ENCODE measurements at regions not wholly inside any gene's neighbourhood (a gene's known extent, or its start where the extent isn't known, plus 50 kb on each side); places are given as distances from the start of the nearest gene placed in this dataset.

- Histone ChIP-seq H3K4me1 (replicated peaks) (no peaks in the 10 kb centered on the region), H3K4me3 (no peak overlapping the region), H3K27me3 (replicated peaks; ENCODE audit: insufficient read depth) (no peaks in the 10 kb centered on the region), H3K27ac (no peak overlapping the region), H3K36me3 (no peaks in the 10 kb centered on the region), H3K9me3 (no peaks in the 10 kb centered on the region)
- WGBS = 16% methylated on average over 2 of the region's 2 CpGs
- no peak for DNase-seq (ENCODE audit: low spot score)
- no peak for TF ChIP-seq CTCF (IDR thresholded peaks at IDR 0.05)
- TF ChIP-seq POLR2A (IDR thresholded peaks at IDR 0.05) = no peak
- TF ChIP-seq POLR2AphosphoS5 (IDR thresholded peaks at IDR 0.05) = no peak
- intact Hi-C loops (cut with DNase I) = no loop called here
These were observed 674.2 kb upstream of the VRK2 start for GRCh38 chr2:57372237-57372984.

- no peaks in the 10 kb centered on the region for H3K4me1 ChIP-seq (replicated peaks)
- no peak for TF ChIP-seq CTCF (IDR thresholded peaks at IDR 0.05)
- no peaks in the 10 kb centered on the region for H3K27me3 ChIP-seq (replicated peaks; ENCODE audit: insufficient read depth)
- no peaks in the 10 kb centered on the region for H3K36me3 ChIP-seq
- no peaks in the 10 kb centered on the region for H3K9me3 ChIP-seq
- H3K4me3 ChIP-seq = no peak overlapping the region
- 79% methylated on average over 3 of the region's 3 CpGs for WGBS
- no peak for DNase-seq (ENCODE audit: low spot score)
- intact Hi-C loops (cut with DNase I) = no loop called here
- H3K27ac ChIP-seq = no peak overlapping the region
These were observed 673.1 kb upstream of the VRK2 start for GRCh38 chr2:57373530-57373929.

GRCh38 chr2:57376985-57377384 is 669.6 kb upstream of the VRK2 start:
- intact Hi-C loops (cut with DNase I) = no loop called here

GRCh38 chr2:57386305-57386704 is 660.3 kb upstream of the VRK2 start:
- intact Hi-C loops (cut with DNase I) = no loop called here
- no peaks in the 10 kb centered on the region for H3K27me3 ChIP-seq (replicated peaks; ENCODE audit: insufficient read depth)
- no peaks in the 10 kb centered on the region for H3K36me3 ChIP-seq
- H3K4me1 ChIP-seq (replicated peaks) = no peaks in the 10 kb centered on the region
- no peak for DNase-seq (ENCODE audit: low spot score)
- no peak overlapping the region for H3K4me3 ChIP-seq
- no peak overlapping the region for H3K27ac ChIP-seq
- H3K9me3 ChIP-seq = no peaks in the 10 kb centered on the region
- no peak for TF ChIP-seq CTCF (IDR thresholded peaks at IDR 0.05)
- no peak for TF ChIP-seq POLR2AphosphoS5 (IDR thresholded peaks at IDR 0.05)
- TF ChIP-seq POLR2A (IDR thresholded peaks at IDR 0.05) = no peak

More at GRCh38 chr2:57376985-57377384, 669.6 kb upstream of the VRK2 start:
- DNase-seq (ENCODE audit: low spot score) = no peak
- TF ChIP-seq CTCF (IDR thresholded peaks at IDR 0.05) = no peak
- TF ChIP-seq POLR2A (IDR thresholded peaks at IDR 0.05) = no peak
- TF ChIP-seq POLR2AphosphoS5 (IDR thresholded peaks at IDR 0.05) = no peak
- WGBS = 94% methylated on average over 1 of the region's 1 CpG
- H3K4me3 ChIP-seq = no peak overlapping the region
- H3K9me3 ChIP-seq = no peaks in the 10 kb centered on the region
- H3K36me3 ChIP-seq = no peaks in the 10 kb centered on the region
- H3K27ac ChIP-seq = no peak overlapping the region
- H3K27me3 ChIP-seq (replicated peaks; ENCODE audit: insufficient read depth) = no peaks in the 10 kb centered on the region
- H3K4me1 ChIP-seq (replicated peaks) = no peaks in the 10 kb centered on the region

DNA sequence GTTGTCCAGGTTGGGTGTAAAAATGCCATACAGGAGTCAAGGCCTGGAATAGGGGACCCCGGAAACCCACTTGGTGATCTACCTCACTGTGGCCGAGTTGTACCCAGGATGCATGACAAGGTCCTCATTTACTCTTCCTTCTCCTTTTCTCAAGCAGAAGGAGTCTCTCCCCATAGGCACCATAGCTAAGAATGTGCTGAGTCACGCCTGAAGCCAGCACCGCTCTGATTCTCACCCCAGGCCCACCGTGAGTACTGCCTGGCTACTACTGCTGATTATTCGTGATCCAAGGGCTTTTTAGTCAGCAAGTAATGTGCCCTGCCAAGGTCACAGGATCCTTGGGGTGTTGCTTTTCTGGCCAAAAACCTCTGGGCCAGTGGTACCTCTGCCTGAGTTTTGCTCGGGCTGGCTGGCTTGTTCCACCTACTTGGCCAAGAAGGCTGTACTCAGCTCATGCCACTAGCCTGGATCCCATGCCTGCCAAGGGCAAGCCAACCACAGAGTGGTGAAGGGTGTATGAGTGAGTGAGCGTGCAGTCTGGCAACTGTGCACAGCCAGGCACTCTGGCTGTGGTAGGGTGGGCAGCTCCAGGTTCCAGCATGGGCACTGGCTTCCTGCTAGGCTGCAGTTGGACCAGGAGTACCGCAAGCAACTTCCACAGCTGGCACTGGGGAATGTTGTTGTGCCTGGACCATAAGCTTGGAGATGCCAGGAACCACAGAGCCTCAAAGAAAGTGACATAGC is 650.1 kb upstream of the VRK2 start:
- no peak for DNase-seq (ENCODE audit: low spot score)
- intact Hi-C loops (cut with DNase I) = no loop called here
- no peaks in the 10 kb centered on the region for H3K36me3 ChIP-seq
- no peak overlapping the region for H3K4me3 ChIP-seq
- WGBS = 87% methylated on average over 9 of the region's 9 CpGs
- H3K4me1 ChIP-seq (replicated peaks) = no peaks in the 10 kb centered on the region
- H3K27ac ChIP-seq = no peak overlapping the region
- H3K9me3 ChIP-seq = no peaks in the 10 kb centered on the region
- no peaks in the 10 kb centered on the region for H3K27me3 ChIP-seq (replicated peaks; ENCODE audit: insufficient read depth)
- TF ChIP-seq POLR2A (IDR thresholded peaks at IDR 0.05) (no peak), CTCF (IDR thresholded peaks at IDR 0.05) (no peak), POLR2AphosphoS5 (IDR thresholded peaks at IDR 0.05) (no peak)
